ENCODE measurements at regions not wholly inside any gene's neighbourhood (a gene's known extent, or its start where the extent isn't known, plus 50 kb on each side); places are given as distances from the start of the nearest gene placed in this dataset.

GRCh38 chr2:204134421-204134820 is 197.9 kb downstream of the ICOS start:
- TF ChIP-seq CTCF (IDR thresholded peaks at IDR 0.05): no peak
- TF ChIP-seq POLR2A (IDR thresholded peaks at IDR 0.05): no peak
